ENCODE measurements at regions not wholly inside any gene's neighbourhood (a gene's known extent, or its start where the extent isn't known, plus 50 kb on each side); places are given as distances from the start of the nearest gene placed in this dataset.

GRCh38 chr9:16976427-16976826 lies 106.0 kb upstream of the BNC2 start:
- no peak overlapping the region for H3K4me2 ChIP-seq
- H2AFZ ChIP-seq (ENCODE audit: low read depth) = no peak overlapping the region
- no peaks in the 10 kb centered on the region for H4K20me1 ChIP-seq (ENCODE audit: insufficient read depth)
- H3K9ac ChIP-seq = no peak overlapping the region
- TF ChIP-seq CTCF (conservative IDR thresholded peaks at IDR 0.05; ENCODE audit: low read depth, low read length) = no peak
- no peak overlapping the region for H3K27ac ChIP-seq
- H3K4me3 ChIP-seq (IDR thresholded peaks at IDR 0.05; ENCODE audit: insufficient read depth, low read depth, low read length) = no peak overlapping the region
- no peaks in the 10 kb centered on the region for H3K27me3 ChIP-seq (ENCODE audit: insufficient read depth, low read depth)
- no peaks in the 10 kb centered on the region for H3K79me2 ChIP-seq (ENCODE audit: insufficient read depth, low read depth)
- no peaks in the 10 kb centered on the region for H3K36me3 ChIP-seq (ENCODE audit: insufficient read depth)
- H3K4me1 ChIP-seq (ENCODE audit: low read depth, poor library complexity, severe bottlenecking) = no peaks in the 10 kb centered on the region

- Histone ChIP-seq H3K79me2 (ENCODE audit: insufficient read depth, low read depth) (no peaks in the 10 kb centered on the region), H4K20me1 (ENCODE audit: insufficient read depth) (no peaks in the 10 kb centered on the region), H3K9ac (no peak overlapping the region), H3K27me3 (ENCODE audit: insufficient read depth, low read depth) (no peaks in the 10 kb centered on the region), H3K36me3 (ENCODE audit: insufficient read depth) (no peaks in the 10 kb centered on the region), H3K4me2 (no peak overlapping the region), H3K4me3 (IDR thresholded peaks at IDR 0.05; ENCODE audit: insufficient read depth, low read depth, low read length) (no peak overlapping the region), H3K4me1 (ENCODE audit: low read depth, poor library complexity, severe bottlenecking) (no peaks in the 10 kb centered on the region), H2AFZ (ENCODE audit: low read depth) (no peak overlapping the region), H3K27ac (no peak overlapping the region)
- no peak for TF ChIP-seq CTCF (conservative IDR thresholded peaks at IDR 0.05; ENCODE audit: low read depth, low read length)
Observed at GRCh38 chr9:16974436-16974835, 104.0 kb upstream of the BNC2 start.

GRCh38 chr9:16970321-16970720 lies 99.9 kb upstream of the BNC2 start:
- H3K9ac ChIP-seq = no peak overlapping the region
- H3K4me2 ChIP-seq = no peak overlapping the region
- H3K4me1 ChIP-seq (ENCODE audit: low read depth, poor library complexity, severe bottlenecking) = no peaks in the 10 kb centered on the region
- no peak overlapping the region for H3K4me3 ChIP-seq (IDR thresholded peaks at IDR 0.05; ENCODE audit: insufficient read depth, low read depth, low read length)
- H3K36me3 ChIP-seq (ENCODE audit: insufficient read depth) = no peaks in the 10 kb centered on the region
- H3K27me3 ChIP-seq (ENCODE audit: insufficient read depth, low read depth) = no peaks in the 10 kb centered on the region
- H4K20me1 ChIP-seq (ENCODE audit: insufficient read depth) = no peaks in the 10 kb centered on the region
- no peak overlapping the region for H3K27ac ChIP-seq
- no peak for TF ChIP-seq CTCF (conservative IDR thresholded peaks at IDR 0.05; ENCODE audit: low read depth, low read length)
- H2AFZ ChIP-seq (ENCODE audit: low read depth) = no peak overlapping the region
- H3K79me2 ChIP-seq (ENCODE audit: insufficient read depth, low read depth) = no peaks in the 10 kb centered on the region

GRCh38 chr9:16964228-16964627 lies 93.8 kb upstream of the BNC2 start:
- H2AFZ ChIP-seq (ENCODE audit: low read depth) = no peak overlapping the region

More at GRCh38 chr9:16964228-16964627, 93.8 kb upstream of the BNC2 start:
- H3K27ac ChIP-seq = no peak overlapping the region
- no peaks in the 10 kb centered on the region for H3K36me3 ChIP-seq (ENCODE audit: insufficient read depth)
- H3K4me3 ChIP-seq (IDR thresholded peaks at IDR 0.05; ENCODE audit: insufficient read depth, low read depth, low read length) = no peak overlapping the region
- no peak overlapping the region for H3K4me2 ChIP-seq
- no peak for TF ChIP-seq CTCF (conservative IDR thresholded peaks at IDR 0.05; ENCODE audit: low read depth, low read length)
- H4K20me1 ChIP-seq (ENCODE audit: insufficient read depth) = no peaks in the 10 kb centered on the region
- no peaks in the 10 kb centered on the region for H3K27me3 ChIP-seq (ENCODE audit: insufficient read depth, low read depth)
- no peaks in the 10 kb centered on the region for H3K4me1 ChIP-seq (ENCODE audit: low read depth, poor library complexity, severe bottlenecking)
- H3K9ac ChIP-seq = no peak overlapping the region
- H3K79me2 ChIP-seq (ENCODE audit: insufficient read depth, low read depth) = no peaks in the 10 kb centered on the region

All from KMS-11 (cell line).